Stimulated activated CD8-positive, alpha-beta memory T cell treated with anti-CD3 and anti-CD28 coated beads, Interleukin-7, amount 100 ng/mL, for 1 hour (primary cell): ENCODE measurements at regions not wholly inside any gene's neighbourhood (a gene's known extent, or its start where the extent isn't known, plus 50 kb on each side); places are given as distances from the start of the nearest gene placed in this dataset.

Source experiments
- DNase-seq, 2 donors: peaks; one replicate each; pipeline ENCODE4 v3.0.0-alpha.2; 2020; ENCODE audit warnings: low read depth in 2 of 2

GRCh38 chr2:146814971-146815370 lies 1029.9 kb upstream of the ACVR2A start:
- DNase-seq, result no peak

GRCh38 chr2:146807568-146808168 lies 1037.2 kb upstream of the ACVR2A start:
- no peak for DNase-seq

- no peak for DNase-seq
Observed at GRCh38 chr2:146806364-146807005, 1038.3 kb upstream of the ACVR2A start.

GRCh38 chr2:146804288-146804687 lies 1040.5 kb upstream of the ACVR2A start:
- DNase-seq, result no peak

GRCh38 chr2:146801886-146802285 lies 1042.9 kb upstream of the ACVR2A start:
- DNase-seq, result no peak

- no peak for DNase-seq
Observed at GRCh38 chr2:146786396-146786795, 1058.4 kb upstream of the ACVR2A start.

GRCh38 chr2:146785101-146785500 lies 1059.7 kb upstream of the ACVR2A start:
- DNase-seq, result no peak

- no peak for DNase-seq
Observed at GRCh38 chr2:146784602-146785001, 1060.2 kb upstream of the ACVR2A start.

GRCh38 chr2:146777181-146777580 lies 1067.6 kb upstream of the ACVR2A start:
- no peak for DNase-seq

- no peak for DNase-seq
Observed at GRCh38 chr2:146776596-146776995, 1068.2 kb upstream of the ACVR2A start.

GRCh38 chr2:146771531-146771930 lies 1073.3 kb upstream of the ACVR2A start:
- no peak for DNase-seq

- DNase-seq, result no peak
Observed at GRCh38 chr2:146764301-146764700, 1080.5 kb upstream of the ACVR2A start.

- no peak for DNase-seq
Observed at GRCh38 chr2:146762786-146763185, 1082.0 kb upstream of the ACVR2A start.

GRCh38 chr2:146754606-146755005 lies 1090.2 kb upstream of the ACVR2A start:
- no peak for DNase-seq

GRCh38 chr2:146748046-146748445 lies 1096.8 kb upstream of the ACVR2A start:
- DNase-seq, result no peak

- DNase-seq, result no peak
Observed at GRCh38 chr2:146741260-146741659, 1103.6 kb upstream of the ACVR2A start.

- DNase-seq, result no peak
Observed at GRCh38 chr2:146734821-146735190, 1110.0 kb upstream of the ACVR2A start.

GRCh38 chr2:146734042-146734820 lies 1110.6 kb upstream of the ACVR2A start:
- DNase-seq, result no peak

- DNase-seq, result no peak
Observed at GRCh38 chr2:146730882-146731281, 1113.9 kb upstream of the ACVR2A start.

- no peak for DNase-seq
Observed at GRCh38 chr2:146721486-146721885, 1123.3 kb upstream of the ACVR2A start.

- no peak for DNase-seq
Observed at GRCh38 chr2:146720170-146720569, 1124.7 kb upstream of the ACVR2A start.

- DNase-seq, result no peak
Observed at GRCh38 chr2:146716591-146716990, 1128.2 kb upstream of the ACVR2A start.

- DNase-seq, result no peak
Observed at GRCh38 chr2:146709004-146709403, 1135.8 kb upstream of the ACVR2A start.
